WTC11 (cell line): ENCODE measurements at regions not wholly inside any gene's neighbourhood (a gene's known extent, or its start where the extent isn't known, plus 50 kb on each side); places are given as distances from the start of the nearest gene placed in this dataset.

Experiments used
- ATAC-seq: fragments of 200-7000 bp; cut with Tn5 transposase; 2 replicates; pipeline ENCODE4 v1.10.0; 2021; ENCODE audit warnings: mild to moderate bottlenecking, moderate library complexity
- CTCF ChIA-PET: fragments of 300-600 bp; sonication (Branson Sonifier 250); formaldehyde crosslinking; loops from one replicate; lab custom pipeline; 2021; ENCODE audit warnings: antibody characterized with exemption; lab: Charles Lee
- POLR2A ChIA-PET: fragments of 350-600 bp; sonication (Branson Sonifier 250); formaldehyde crosslinking; loops from one replicate; lab custom pipeline; 2021; ENCODE audit warnings: antibody characterized with exemption; lab: Charles Lee
- DNase-seq: peaks from one replicate; pipeline ENCODE4 v3.0.0; 2021; ENCODE audit warnings: low spot score
- H3K27ac Mint-ChIP-seq: 2 replicates; pipeline ENCODE4 v1.8.0; 2021; ENCODE audit warnings: mixed read lengths
- H3K27me3 Mint-ChIP-seq: 2 replicates; pipeline ENCODE4 v1.8.0; 2021; ENCODE audit warnings: low read depth, mild to moderate bottlenecking, moderate library complexity, mixed read lengths
- H3K36me3 Mint-ChIP-seq: 2 replicates; pipeline ENCODE4 v1.8.0; 2021; ENCODE audit warnings: mixed read lengths
- H3K4me1 Mint-ChIP-seq: 2 replicates; pipeline ENCODE4 v1.8.0; 2022; ENCODE audit warnings: mixed read lengths
- H3K4me3 Mint-ChIP-seq: 2 replicates; pipeline ENCODE4 v1.8.0; 2021; ENCODE audit warnings: mild to moderate bottlenecking, moderate library complexity, mixed read lengths
- H3K9me3 Mint-ChIP-seq: 2 replicates; pipeline ENCODE4 v1.8.0; 2021; ENCODE audit warnings: mixed read lengths
- EMX1 ChIP-seq: fragments of 250-450 bp; sonication (Bioruptor Pico); IDR thresholded peaks from 2 replicates; pipeline ENCODE4 v1.8.0; 2021; ENCODE audit warnings: mild to moderate bottlenecking
- GTF2I ChIP-seq: fragments of 250-450 bp; sonication (Bioruptor Pico); conservative IDR thresholded peaks from 2 replicates; pipeline ENCODE4 v1.4.0; 2021; ENCODE audit warnings: mild to moderate bottlenecking
- HMGA2 ChIP-seq: fragments of 250-450 bp; sonication (Bioruptor Pico); IDR thresholded peaks from 2 replicates; pipeline ENCODE4 v1.4.0; 2021; ENCODE audit warnings: mild to moderate bottlenecking, moderate library complexity
- MXD4 ChIP-seq: fragments of 250-450 bp; sonication (Bioruptor Pico); IDR thresholded peaks from 2 replicates; pipeline ENCODE4 v1.8.0; 2021; ENCODE audit warnings: mild to moderate bottlenecking, moderate library complexity, borderline replicate concordance
- NFE2L1 ChIP-seq: sonication (generic); formaldehyde crosslinking; IDR thresholded peaks from 2 replicates; pipeline ENCODE4 v1.8.1; 2023; ENCODE audit warnings: missing genetic modification reagents
- NR1H2 ChIP-seq: sonication (generic); formaldehyde crosslinking; IDR thresholded peaks from 2 replicates; pipeline ENCODE4 v1.9.0; 2021; ENCODE audit warnings: mild to moderate bottlenecking, moderate library complexity, missing genetic modification reagents
- NR2C2 ChIP-seq: sonication (generic); formaldehyde crosslinking; IDR thresholded peaks from 2 replicates; pipeline ENCODE4 v1.8.0; 2022; ENCODE audit warnings: mild to moderate bottlenecking, missing genetic modification reagents
- NR3C1 ChIP-seq: sonication (generic); formaldehyde crosslinking; conservative IDR thresholded peaks from 2 replicates; pipeline ENCODE4 v1.8.1; 2023; ENCODE audit warnings: low read depth, mild to moderate bottlenecking, missing genetic modification reagents
- SP1 ChIP-seq: sonication (generic); formaldehyde crosslinking; conservative IDR thresholded peaks from 2 replicates; pipeline ENCODE4 v1.8.1; 2022; ENCODE audit warnings: missing genetic modification reagents
- TP53 ChIP-seq: sonication (generic); formaldehyde crosslinking; IDR thresholded peaks from 2 replicates; pipeline ENCODE4 v1.8.1; 2023; ENCODE audit warnings: mild to moderate bottlenecking, missing genetic modification reagents
- ZBTB21 ChIP-seq: sonication (generic); formaldehyde crosslinking; IDR thresholded peaks from 2 replicates; pipeline ENCODE4 v1.8.1; 2023; ENCODE audit warnings: mild to moderate bottlenecking, missing genetic modification reagents, borderline replicate concordance
- ZNF138 ChIP-seq: sonication (generic); formaldehyde crosslinking; conservative IDR thresholded peaks from 2 replicates; pipeline ENCODE4 v1.8.1; 2022; ENCODE audit warnings: mild to moderate bottlenecking, moderate library complexity, missing genetic modification reagents
- ZNF396 ChIP-seq: fragments of 250-450 bp; sonication (Bioruptor Pico); IDR thresholded peaks from 2 replicates; pipeline ENCODE4 v1.8.0; 2021; ENCODE audit warnings: mild to moderate bottlenecking, moderate library complexity, borderline replicate concordance
- ZNF671 ChIP-seq: fragments of 250-450 bp; sonication (Bioruptor Pico); IDR thresholded peaks from 2 replicates; pipeline ENCODE4 v1.8.0; 2021; ENCODE audit warnings: mild to moderate bottlenecking
- TF ChIP-seq, protein P1 (sequence below): sonication (generic); formaldehyde crosslinking; IDR thresholded peaks from 2 replicates; pipeline ENCODE4 v1.8.0; 2023; ENCODE audit warnings: missing genetic modification reagents
- TF ChIP-seq, protein P2 (sequence below): sonication (generic); formaldehyde crosslinking; IDR thresholded peaks from 2 replicates; pipeline ENCODE4 v1.8.1; 2022; ENCODE audit warnings: mild to moderate bottlenecking, moderate library complexity, missing genetic modification reagents
- TF ChIP-seq, protein P3 (sequence below): sonication (generic); formaldehyde crosslinking; conservative IDR thresholded peaks from 2 replicates; pipeline ENCODE4 v1.8.1; 2023; ENCODE audit warnings: mild to moderate bottlenecking, low read depth, missing genetic modification reagents, moderate library complexity
- TF ChIP-seq, protein P4 (sequence below): sonication (generic); formaldehyde crosslinking; IDR thresholded peaks from 2 replicates; pipeline ENCODE4 v1.8.1; 2022; ENCODE audit warnings: mild to moderate bottlenecking, missing genetic modification reagents, moderate library complexity, borderline replicate concordance
- TF ChIP-seq, protein P5 (sequence below): sonication (generic); formaldehyde crosslinking; IDR thresholded peaks from 2 replicates; pipeline ENCODE4 v1.8.1; 2023; ENCODE audit warnings: mild to moderate bottlenecking, missing genetic modification reagents
- TF ChIP-seq, protein P6 (sequence below): fragments of 250-450 bp; sonication (Bioruptor Pico); IDR thresholded peaks from 2 replicates; pipeline ENCODE4 v1.9.0; 2021; ENCODE audit warnings: mild to moderate bottlenecking
- TF ChIP-seq, protein P7 (sequence below): sonication (generic); formaldehyde crosslinking; IDR thresholded peaks from 2 replicates; pipeline ENCODE4 v1.8.1; 2022; ENCODE audit warnings: missing genetic modification reagents, borderline replicate concordance

DNA sequence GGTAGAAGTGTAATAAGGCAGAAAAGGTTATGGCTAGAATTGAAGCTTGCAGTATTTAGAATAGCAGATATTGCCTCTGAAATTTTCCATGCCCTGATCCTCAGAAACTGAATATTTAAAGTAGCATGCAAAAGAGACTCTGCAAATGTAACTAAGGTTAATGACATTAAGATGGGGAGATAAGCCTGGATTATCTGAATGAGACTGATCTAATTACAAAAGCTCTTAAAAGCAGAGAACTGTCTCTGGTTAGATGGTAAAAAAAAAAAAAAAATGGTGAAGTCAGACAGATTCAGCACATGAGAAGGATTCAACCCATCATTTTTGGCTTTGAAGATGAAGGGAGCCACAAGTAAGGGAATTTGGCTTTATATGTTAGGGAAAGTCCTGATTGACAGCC, 503.7 kb upstream of the IRAK1BP1 start:
- H3K9me3 Mint-ChIP-seq, result peaks cover 3% of the 10 kb centered on the region; the same call in 1 of the 2 replicates
- no peaks in the 10 kb centered on the region for H3K36me3 Mint-ChIP-seq
- TF ChIP-seq NR1H2 (CRISPR knock-in tag) (no peak), NR2C2 (CRISPR knock-in tag) (no peak), ZBTB21 (CRISPR knock-in tag) (no peak), NFE2L1 (CRISPR knock-in tag) (no peak)
- TF ChIP-seq, protein P1, sequence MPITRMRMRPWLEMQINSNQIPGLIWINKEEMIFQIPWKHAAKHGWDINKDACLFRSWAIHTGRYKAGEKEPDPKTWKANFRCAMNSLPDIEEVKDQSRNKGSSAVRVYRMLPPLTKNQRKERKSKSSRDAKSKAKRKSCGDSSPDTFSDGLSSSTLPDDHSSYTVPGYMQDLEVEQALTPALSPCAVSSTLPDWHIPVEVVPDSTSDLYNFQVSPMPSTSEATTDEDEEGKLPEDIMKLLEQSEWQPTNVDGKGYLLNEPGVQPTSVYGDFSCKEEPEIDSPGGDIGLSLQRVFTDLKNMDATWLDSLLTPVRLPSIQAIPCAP (CRISPR knock-in tag), result no peak
- TF ChIP-seq, protein P2, sequence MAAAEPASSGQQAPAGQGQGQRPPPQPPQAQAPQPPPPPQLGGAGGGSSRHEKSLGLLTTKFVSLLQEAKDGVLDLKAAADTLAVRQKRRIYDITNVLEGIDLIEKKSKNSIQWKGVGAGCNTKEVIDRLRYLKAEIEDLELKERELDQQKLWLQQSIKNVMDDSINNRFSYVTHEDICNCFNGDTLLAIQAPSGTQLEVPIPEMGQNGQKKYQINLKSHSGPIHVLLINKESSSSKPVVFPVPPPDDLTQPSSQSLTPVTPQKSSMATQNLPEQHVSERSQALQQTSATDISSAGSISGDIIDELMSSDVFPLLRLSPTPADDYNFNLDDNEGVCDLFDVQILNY (CRISPR knock-in tag), result no peak
- TF ChIP-seq, protein P3, sequence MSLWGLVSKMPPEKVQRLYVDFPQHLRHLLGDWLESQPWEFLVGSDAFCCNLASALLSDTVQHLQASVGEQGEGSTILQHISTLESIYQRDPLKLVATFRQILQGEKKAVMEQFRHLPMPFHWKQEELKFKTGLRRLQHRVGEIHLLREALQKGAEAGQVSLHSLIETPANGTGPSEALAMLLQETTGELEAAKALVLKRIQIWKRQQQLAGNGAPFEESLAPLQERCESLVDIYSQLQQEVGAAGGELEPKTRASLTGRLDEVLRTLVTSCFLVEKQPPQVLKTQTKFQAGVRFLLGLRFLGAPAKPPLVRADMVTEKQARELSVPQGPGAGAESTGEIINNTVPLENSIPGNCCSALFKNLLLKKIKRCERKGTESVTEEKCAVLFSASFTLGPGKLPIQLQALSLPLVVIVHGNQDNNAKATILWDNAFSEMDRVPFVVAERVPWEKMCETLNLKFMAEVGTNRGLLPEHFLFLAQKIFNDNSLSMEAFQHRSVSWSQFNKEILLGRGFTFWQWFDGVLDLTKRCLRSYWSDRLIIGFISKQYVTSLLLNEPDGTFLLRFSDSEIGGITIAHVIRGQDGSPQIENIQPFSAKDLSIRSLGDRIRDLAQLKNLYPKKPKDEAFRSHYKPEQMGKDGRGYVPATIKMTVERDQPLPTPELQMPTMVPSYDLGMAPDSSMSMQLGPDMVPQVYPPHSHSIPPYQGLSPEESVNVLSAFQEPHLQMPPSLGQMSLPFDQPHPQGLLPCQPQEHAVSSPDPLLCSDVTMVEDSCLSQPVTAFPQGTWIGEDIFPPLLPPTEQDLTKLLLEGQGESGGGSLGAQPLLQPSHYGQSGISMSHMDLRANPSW (CRISPR knock-in tag), result no peak
- TF ChIP-seq, protein P4, sequence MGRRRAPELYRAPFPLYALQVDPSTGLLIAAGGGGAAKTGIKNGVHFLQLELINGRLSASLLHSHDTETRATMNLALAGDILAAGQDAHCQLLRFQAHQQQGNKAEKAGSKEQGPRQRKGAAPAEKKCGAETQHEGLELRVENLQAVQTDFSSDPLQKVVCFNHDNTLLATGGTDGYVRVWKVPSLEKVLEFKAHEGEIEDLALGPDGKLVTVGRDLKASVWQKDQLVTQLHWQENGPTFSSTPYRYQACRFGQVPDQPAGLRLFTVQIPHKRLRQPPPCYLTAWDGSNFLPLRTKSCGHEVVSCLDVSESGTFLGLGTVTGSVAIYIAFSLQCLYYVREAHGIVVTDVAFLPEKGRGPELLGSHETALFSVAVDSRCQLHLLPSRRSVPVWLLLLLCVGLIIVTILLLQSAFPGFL (CRISPR knock-in tag), result no peak
- no peak for DNase-seq
- ChIA-PET CTCF (interaction anchor here (0.7 kb wide), 1 partner anchor 19 kb away, joined by 3 read pairs; no protein-coding TSS in a partner anchor), POLR2A (no interaction called here)
- no peaks in the 10 kb centered on the region for H3K27me3 Mint-ChIP-seq
- no peak overlapping the region for H3K4me3 Mint-ChIP-seq
- no peak for ATAC-seq
- H3K4me1 Mint-ChIP-seq, result no peaks in the 10 kb centered on the region
- no peak overlapping the region for H3K27ac Mint-ChIP-seq

DNA sequence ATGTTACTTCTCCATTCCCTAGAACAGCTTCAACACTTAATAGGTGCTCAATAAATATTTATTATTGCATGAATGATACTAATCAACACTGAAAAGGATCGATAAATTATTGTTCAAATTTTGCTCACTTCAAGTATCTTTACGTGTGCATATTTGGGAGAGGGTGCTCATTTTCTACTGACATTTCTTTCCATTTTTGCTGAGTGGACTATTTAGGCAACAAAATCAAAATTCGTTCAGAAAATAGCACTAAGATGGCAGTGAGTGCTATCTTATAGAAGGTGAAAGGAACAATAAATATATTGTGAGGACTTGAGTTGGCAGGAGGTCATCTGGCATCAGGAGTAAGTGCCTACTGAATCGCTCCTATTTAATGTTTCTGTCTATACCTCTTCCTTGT, 501.9 kb upstream of the IRAK1BP1 start:
- POLR2A ChIA-PET, result no interaction called here
- no peak for DNase-seq
- H3K27me3 Mint-ChIP-seq, result no peaks in the 10 kb centered on the region
- no peak for ATAC-seq
- CTCF ChIA-PET, result no interaction called here
- TF ChIP-seq, protein P5, sequence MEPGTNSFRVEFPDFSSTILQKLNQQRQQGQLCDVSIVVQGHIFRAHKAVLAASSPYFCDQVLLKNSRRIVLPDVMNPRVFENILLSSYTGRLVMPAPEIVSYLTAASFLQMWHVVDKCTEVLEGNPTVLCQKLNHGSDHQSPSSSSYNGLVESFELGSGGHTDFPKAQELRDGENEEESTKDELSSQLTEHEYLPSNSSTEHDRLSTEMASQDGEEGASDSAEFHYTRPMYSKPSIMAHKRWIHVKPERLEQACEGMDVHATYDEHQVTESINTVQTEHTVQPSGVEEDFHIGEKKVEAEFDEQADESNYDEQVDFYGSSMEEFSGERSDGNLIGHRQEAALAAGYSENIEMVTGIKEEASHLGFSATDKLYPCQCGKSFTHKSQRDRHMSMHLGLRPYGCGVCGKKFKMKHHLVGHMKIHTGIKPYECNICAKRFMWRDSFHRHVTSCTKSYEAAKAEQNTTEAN (CRISPR knock-in tag), result no peak
- TF ChIP-seq, protein P6, sequence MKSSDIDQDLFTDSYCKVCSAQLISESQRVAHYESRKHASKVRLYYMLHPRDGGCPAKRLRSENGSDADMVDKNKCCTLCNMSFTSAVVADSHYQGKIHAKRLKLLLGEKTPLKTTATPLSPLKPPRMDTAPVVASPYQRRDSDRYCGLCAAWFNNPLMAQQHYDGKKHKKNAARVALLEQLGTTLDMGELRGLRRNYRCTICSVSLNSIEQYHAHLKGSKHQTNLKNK (CRISPR knock-in tag), result no peak
- no peaks in the 10 kb centered on the region for H3K36me3 Mint-ChIP-seq
- no peak overlapping the region for H3K4me3 Mint-ChIP-seq
- H3K27ac Mint-ChIP-seq, result no peak overlapping the region
- H3K4me1 Mint-ChIP-seq, result no peaks in the 10 kb centered on the region
- no peaks in the 10 kb centered on the region for H3K9me3 Mint-ChIP-seq

DNA sequence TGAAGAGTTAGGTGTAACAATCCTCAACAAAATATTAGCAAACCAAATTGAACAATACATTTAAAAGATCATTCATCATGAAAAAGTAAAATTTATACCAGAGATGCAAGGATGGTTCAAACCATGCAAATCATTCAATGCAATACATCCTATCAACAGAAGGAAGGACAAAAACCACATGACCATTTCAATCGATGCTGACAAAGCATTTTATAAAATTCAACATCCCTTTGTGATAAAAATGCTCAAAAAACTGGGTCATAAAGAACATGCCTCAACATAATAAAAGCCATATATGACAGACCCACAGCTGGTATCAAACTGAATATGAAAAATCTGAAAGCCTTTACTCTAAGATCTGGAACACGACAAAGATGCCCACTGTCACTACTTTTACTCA, 490.3 kb upstream of the IRAK1BP1 start:
- Mint-ChIP-seq H3K27me3 (no peaks in the 10 kb centered on the region), H3K9me3 (peaks cover 60% of the 10 kb centered on the region), H3K4me1 (peaks cover 4% of the 10 kb centered on the region), H3K4me3 (no peak overlapping the region), H3K27ac (no peak overlapping the region), H3K36me3 (no peaks in the 10 kb centered on the region; the same call in 1 of the 2 replicates)
- POLR2A ChIA-PET, result no interaction called here
- DNase-seq (no peak), ATAC-seq (no peak)
- CTCF ChIA-PET, result no interaction called here
- TF ChIP-seq ZNF138 (CRISPR knock-in tag) (no peak), ZNF671 (CRISPR knock-in tag) (no peak), ZNF396 (no peak), GTF2I (CRISPR knock-in tag) (no peak), HMGA2 (CRISPR knock-in tag) (no peak), EMX1 (CRISPR knock-in tag) (no peak), TP53 (CRISPR knock-in tag) (no peak), NR1H2 (CRISPR knock-in tag) (no peak), SP1 (CRISPR knock-in tag) (no peak), MXD4 (CRISPR knock-in tag) (no peak), NR3C1 (CRISPR knock-in tag) (no peak)
- TF ChIP-seq, protein P7, sequence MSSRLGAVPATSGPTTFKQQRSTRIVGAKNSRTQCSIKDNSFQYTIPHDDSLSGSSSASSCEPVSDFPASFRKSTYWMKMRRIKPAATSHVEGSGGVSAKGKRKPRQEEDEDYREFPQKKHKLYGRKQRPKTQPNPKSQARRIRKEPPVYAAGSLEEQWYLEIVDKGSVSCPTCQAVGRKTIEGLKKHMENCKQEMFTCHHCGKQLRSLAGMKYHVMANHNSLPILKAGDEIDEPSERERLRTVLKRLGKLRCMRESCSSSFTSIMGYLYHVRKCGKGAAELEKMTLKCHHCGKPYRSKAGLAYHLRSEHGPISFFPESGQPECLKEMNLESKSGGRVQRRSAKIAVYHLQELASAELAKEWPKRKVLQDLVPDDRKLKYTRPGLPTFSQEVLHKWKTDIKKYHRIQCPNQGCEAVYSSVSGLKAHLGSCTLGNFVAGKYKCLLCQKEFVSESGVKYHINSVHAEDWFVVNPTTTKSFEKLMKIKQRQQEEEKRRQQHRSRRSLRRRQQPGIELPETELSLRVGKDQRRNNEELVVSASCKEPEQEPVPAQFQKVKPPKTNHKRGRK, result no peak
- TF ChIP-seq, protein P5 (CRISPR knock-in tag), result no peak
